H1 (cell line): ENCODE measurements at regions not wholly inside any gene's neighbourhood (a gene's known extent, or its start where the extent isn't known, plus 50 kb on each side); places are given as distances from the start of the nearest gene placed in this dataset.

Experiments
- ASH2L ChIP-seq: fragments of 200-600, 300-600 bp; sonication (generic); IDR thresholded peaks from one replicate; pipeline ENCODE4 v1.7.1; 2017; ENCODE audit warnings: low read length
- CHD7 ChIP-seq: fragments of 300-600 bp; sonication (generic); IDR thresholded peaks from 2 replicates; pipeline ENCODE4 v1.7.1; 2012; ENCODE audit warnings: low read length, moderate library complexity, mild to moderate bottlenecking, inconsistent platforms; ENCODE audit not compliant: insufficient replicate concordance
- EGR1 ChIP-seq: IDR thresholded peaks from 2 replicates; pipeline ENCODE4 v1.6.1; 2011; ENCODE audit warnings: low read depth, low read length, borderline replicate concordance
- GTF2F1 ChIP-seq: IDR thresholded peaks from 2 replicates; pipeline ENCODE4 v1.6.1; 2012; ENCODE audit warnings: low read depth, low read length, improper control_type of control experiment, borderline replicate concordance
- PHF8 ChIP-seq: fragments of 200-600 bp; sonication (generic); conservative IDR thresholded peaks from 2 replicates; pipeline ENCODE4 v1.7.1; 2012; ENCODE audit warnings: low read depth, mild to moderate bottlenecking, inconsistent platforms, low read length, moderate library complexity
- TAF7 ChIP-seq: optimal IDR thresholded peaks from 2 replicates; pipeline ENCODE3; 2011; ENCODE audit warnings: low read depth, mild to moderate bottlenecking, inconsistent platforms, low read length, moderate library complexity, borderline replicate concordance

- no peak for TF ChIP-seq CHD7
- TF ChIP-seq GTF2F1: no peak
- no peak for TF ChIP-seq ASH2L
- TF ChIP-seq PHF8: no peak
- TF ChIP-seq TAF7: no peak
- no peak for TF ChIP-seq EGR1
These were observed 51.6 kb upstream of the RASGEF1A start (continued) for GRCh38 chr10:43318456-43318855.
